Spinal cord (tissue), 9 donors: ENCODE measurements at regions not wholly inside any gene's neighbourhood (a gene's known extent, or its start where the extent isn't known, plus 50 kb on each side); places are given as distances from the start of the nearest gene placed in this dataset.
A peak's percentile ranks its signal among the peaks of the same experiment; 100 is the strongest.

ENCODE experiments used
- DNase-seq, 6 donors: peaks; one replicate each; pipeline versions ENCODE4 v3.0.0 to v3.0.0-alpha.2; 2013 to 2015; ENCODE audit warnings: low spot score in 6 of 6, low read depth in 4 of 6
- H3K27ac ChIP-seq: one replicate; pipeline ENCODE4 v1.5.1; 2013; ENCODE audit warnings: low read depth, low read length, control low read depth
- H3K27me3 ChIP-seq: one replicate; pipeline ENCODE4 v1.6.1; 2013; ENCODE audit warnings: low read length; ENCODE audit not compliant: control insufficient read depth, insufficient read depth
- H3K36me3 ChIP-seq: one replicate; pipeline ENCODE4 v1.6.1; 2013; ENCODE audit warnings: low read length; ENCODE audit not compliant: control insufficient read depth, insufficient read depth
- H3K4me1 ChIP-seq: one replicate; pipeline ENCODE4 v1.6.1; 2013; ENCODE audit warnings: low read length; ENCODE audit not compliant: control insufficient read depth, insufficient read depth
- H3K4me3 ChIP-seq: one replicate; pipeline ENCODE4 v1.5.1; 2013; ENCODE audit warnings: low read depth, low read length, control low read depth
- H3K9me3 ChIP-seq: one replicate; pipeline ENCODE4 v1.6.1; 2013; ENCODE audit warnings: low read length; ENCODE audit not compliant: control insufficient read depth, insufficient read depth
- WGBS: methylation state at CpG from one replicate; pipeline ENCODE4 v1.1.5; 2013; ENCODE audit warnings: missing lambda C conversion rate; ENCODE audit not compliant: insufficient coverage; 5-methylcytosine and 5-hydroxymethylcytosine counted together
- donor health status: healthy.

DNA sequence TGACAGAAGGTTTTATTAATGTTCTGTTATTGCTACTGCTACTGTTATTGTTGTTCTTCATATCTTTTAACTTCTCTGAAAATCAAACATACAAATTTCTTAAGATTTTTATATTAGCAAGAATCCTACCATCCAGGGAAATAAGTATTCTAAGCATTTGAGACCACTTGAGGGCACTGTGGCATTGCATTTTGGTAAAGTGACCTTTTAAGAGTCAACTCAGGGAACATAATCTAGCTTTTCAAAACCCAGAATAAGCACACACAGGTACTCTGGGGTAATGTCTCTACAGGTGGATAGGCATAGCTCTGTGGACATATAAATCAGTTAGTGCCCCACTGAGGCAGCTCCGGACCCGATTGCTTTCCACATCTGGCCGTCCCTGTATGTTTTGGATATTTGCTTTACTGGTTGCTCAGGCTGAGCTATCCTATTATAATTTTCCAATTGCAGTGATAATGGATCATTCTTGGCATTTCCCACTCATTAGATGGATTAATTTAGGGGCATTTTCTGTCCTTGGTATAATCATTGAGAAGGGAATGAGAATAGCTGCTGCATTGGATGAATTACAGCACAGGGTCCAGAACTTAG, 1425.1 kb upstream of the CDH8 start:
- Histone ChIP-seq H3K4me1 (no peaks in the 10 kb centered on the region), H3K27me3 (no peaks in the 10 kb centered on the region), H3K27ac (no peak overlapping the region), H3K4me3 (no peak overlapping the region), H3K9me3 (no peaks in the 10 kb centered on the region), H3K36me3 (no peaks in the 10 kb centered on the region)
- no CpG with 5 or more reads among the region's 3 CpGs for WGBS
- peak; percentile 54 to 96 (median 73) for DNase-seq

- Histone ChIP-seq H3K4me3 (no peak overlapping the region), H3K36me3 (no peaks in the 10 kb centered on the region), H3K27ac (no peak overlapping the region), H3K27me3 (no peaks in the 10 kb centered on the region), H3K4me1 (no peaks in the 10 kb centered on the region), H3K9me3 (no peaks in the 10 kb centered on the region)
- peak in 1 of 6 donors; percentile 17 for DNase-seq
- WGBS = no CpG with 5 or more reads among the region's 5 CpGs
Measured at GRCh38 chr16:63458846-63459245, 1422.6 kb upstream of the CDH8 start.

- no peaks in the 10 kb centered on the region for H3K9me3 ChIP-seq
- no peak for DNase-seq
- H3K4me1 ChIP-seq = no peaks in the 10 kb centered on the region
- H3K4me3 ChIP-seq = no peak overlapping the region
- no peak overlapping the region for H3K27ac ChIP-seq
- WGBS = no CpG with 5 or more reads among the region's 2 CpGs
- H3K36me3 ChIP-seq = no peaks in the 10 kb centered on the region
- H3K27me3 ChIP-seq = no peaks in the 10 kb centered on the region
Measured at GRCh38 chr16:63457869-63458268, 1421.6 kb upstream of the CDH8 start.

DNA sequence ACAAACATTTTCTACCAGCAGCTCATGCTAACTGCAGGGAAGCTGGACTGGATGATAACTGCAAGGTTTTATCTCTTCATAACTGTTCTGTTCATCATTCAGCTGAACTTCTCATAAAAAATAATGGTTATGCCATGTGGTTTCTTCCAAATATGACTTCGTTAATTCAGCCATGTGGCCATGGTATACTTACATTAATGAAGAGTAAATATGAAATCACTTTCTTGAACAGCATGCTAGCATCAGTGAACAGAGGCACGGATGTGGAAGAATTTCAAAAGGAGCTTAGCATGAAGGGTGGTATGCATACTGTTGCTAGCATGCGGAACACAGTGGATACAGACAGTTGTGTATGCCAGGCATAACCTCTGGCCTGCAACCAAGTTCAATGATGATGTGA, 1417.0 kb upstream of the CDH8 start:
- peak in 1 of 6 donors; percentile 70 for DNase-seq
- no peaks in the 10 kb centered on the region for H3K4me1 ChIP-seq
- no peaks in the 10 kb centered on the region for H3K9me3 ChIP-seq
- H3K4me3 ChIP-seq = no peak overlapping the region
- 90% methylated on average over 2 of the region's 3 CpGs for WGBS
- H3K36me3 ChIP-seq = no peaks in the 10 kb centered on the region
- H3K27me3 ChIP-seq = no peaks in the 10 kb centered on the region
- no peak overlapping the region for H3K27ac ChIP-seq

DNA sequence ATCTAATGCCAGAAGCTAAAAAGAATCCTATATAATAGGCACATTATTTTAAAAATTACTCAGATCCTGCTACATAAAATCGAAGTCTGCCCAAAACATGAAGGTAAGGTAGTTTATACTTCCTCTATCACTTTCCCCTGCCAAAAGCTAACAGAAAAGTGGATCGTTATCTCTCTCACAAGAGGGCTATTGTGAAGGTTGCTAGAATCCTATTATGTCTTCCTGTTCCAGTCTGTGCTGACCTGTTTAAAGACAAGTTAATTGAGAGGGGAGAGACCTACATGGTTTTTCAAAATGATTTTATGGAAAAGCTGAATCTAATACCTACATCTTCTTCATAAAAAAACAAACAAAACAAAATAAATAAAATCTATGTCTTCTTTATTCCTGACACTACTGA, 1410.9 kb upstream of the CDH8 start:
- H3K36me3 ChIP-seq = no peaks in the 10 kb centered on the region
- no CpG with 5 or more reads among the region's 2 CpGs for WGBS
- no peak overlapping the region for H3K27ac ChIP-seq
- no peaks in the 10 kb centered on the region for H3K9me3 ChIP-seq
- H3K4me1 ChIP-seq = no peaks in the 10 kb centered on the region
- no peaks in the 10 kb centered on the region for H3K27me3 ChIP-seq
- H3K4me3 ChIP-seq = no peak overlapping the region
- DNase-seq = peak in 1 of 6 donors; percentile 39

DNA sequence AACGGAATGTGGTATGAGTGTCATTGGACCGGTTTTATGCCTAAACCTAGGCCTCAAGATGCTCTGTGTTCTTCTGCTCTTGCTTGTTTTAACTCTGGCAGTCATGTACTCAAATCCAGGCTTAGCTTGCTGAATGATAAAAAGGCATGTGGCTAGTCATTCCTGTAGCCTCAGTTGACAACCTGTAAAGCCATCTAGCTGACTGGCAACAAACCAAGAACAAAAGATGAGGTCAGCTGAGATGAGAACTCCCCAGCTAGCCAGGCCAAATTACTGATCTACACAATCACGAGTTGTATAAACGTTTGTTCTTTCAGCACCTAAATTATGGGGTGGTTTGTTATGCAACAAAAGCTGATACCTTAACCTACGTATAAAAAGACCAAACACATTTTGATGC, 1406.0 kb upstream of the CDH8 start:
- Histone ChIP-seq H3K9me3 (no peaks in the 10 kb centered on the region), H3K4me1 (no peaks in the 10 kb centered on the region), H3K36me3 (no peaks in the 10 kb centered on the region), H3K4me3 (no peak overlapping the region), H3K27me3 (no peaks in the 10 kb centered on the region), H3K27ac (no peak overlapping the region)
- DNase-seq = no peak
- WGBS = 93% methylated on average over 2 of the region's 5 CpGs

DNA sequence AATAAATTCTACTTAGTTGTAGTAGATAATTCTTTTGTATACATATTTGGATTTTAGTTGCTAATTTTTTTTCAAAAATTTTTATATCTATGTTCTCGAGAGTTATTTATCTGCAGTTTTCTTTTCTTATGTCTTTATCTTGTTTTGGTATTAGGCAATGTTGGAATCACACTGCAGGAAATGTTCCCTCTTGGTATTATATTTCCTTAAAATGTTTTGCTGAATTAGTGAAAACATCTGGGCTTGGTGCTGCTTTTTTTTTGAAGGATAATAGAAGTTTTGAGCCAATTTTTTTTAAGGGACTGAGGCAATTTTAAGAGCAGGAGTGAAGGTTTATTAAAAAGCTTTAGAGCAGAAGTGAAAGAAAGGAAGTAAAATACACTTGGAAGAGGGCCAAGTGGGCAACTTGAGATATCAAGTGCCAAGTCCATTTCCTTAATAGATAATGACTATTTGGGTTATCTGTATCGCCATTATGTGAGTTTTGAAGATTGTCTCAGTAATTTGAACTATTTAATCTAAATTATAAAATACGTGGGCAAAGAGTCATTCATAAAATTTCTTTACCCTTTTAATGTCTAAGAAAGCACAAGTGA, 1390.1 kb upstream of the CDH8 start:
- no peaks in the 10 kb centered on the region for H3K9me3 ChIP-seq

DNA sequence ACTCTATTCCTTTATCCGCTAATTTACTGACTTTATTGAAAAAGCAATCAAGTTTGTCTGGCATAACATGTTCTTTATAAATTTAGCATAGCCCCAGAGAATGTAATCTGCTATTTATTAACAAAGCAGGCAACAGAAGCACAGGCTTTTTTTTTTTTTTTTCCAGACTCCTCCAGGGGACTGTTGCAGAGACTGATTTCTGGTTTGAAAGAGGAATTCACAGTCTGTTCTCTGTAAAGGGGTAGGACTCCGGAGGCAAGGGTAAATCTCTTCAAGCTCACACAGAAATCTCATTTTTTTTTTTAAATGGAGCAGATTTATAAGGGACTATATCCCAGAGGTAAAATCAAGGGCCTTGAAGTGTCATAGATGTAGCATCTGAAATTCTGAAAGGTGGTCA, 1386.5 kb upstream of the CDH8 start:
- Histone ChIP-seq H3K9me3 (no peaks in the 10 kb centered on the region), H3K27ac (no peak overlapping the region), H3K4me1 (no peaks in the 10 kb centered on the region), H3K27me3 (no peaks in the 10 kb centered on the region), H3K4me3 (no peak overlapping the region), H3K36me3 (no peaks in the 10 kb centered on the region)
- peak in 1 of 6 donors; percentile 83 for DNase-seq
- WGBS = no CpG with 5 or more reads among the region's 2 CpGs

More for the DNA sequence above, 1390.1 kb upstream of the CDH8 start:
- H3K36me3 ChIP-seq = no peaks in the 10 kb centered on the region
- WGBS = no CpG with 5 or more reads among the region's 3 CpGs
- H3K27me3 ChIP-seq = no peaks in the 10 kb centered on the region
- H3K27ac ChIP-seq = no peak overlapping the region
- H3K4me3 ChIP-seq = no peak overlapping the region
- no peak for DNase-seq
- H3K4me1 ChIP-seq = no peaks in the 10 kb centered on the region

DNA sequence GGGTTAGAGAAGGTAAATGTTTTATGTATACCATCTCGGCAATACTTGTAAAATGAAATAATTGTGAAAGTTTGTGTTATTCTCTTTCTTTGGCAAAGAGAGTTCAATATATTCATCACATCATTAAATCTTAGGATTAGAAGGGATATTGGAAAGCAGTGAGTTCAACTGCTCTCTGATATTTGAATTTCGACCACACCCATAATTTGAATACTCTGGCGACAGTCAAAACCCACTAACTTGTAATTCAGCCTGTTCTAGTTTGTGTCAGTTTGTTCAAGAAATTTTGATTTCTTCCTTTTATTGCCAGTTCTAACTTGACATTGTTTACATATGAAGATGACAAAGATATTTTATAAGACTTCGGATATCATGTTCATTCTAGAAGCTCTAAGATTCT, 1380.5 kb upstream of the CDH8 start:
- no peaks in the 10 kb centered on the region for H3K9me3 ChIP-seq
- H3K36me3 ChIP-seq = no peaks in the 10 kb centered on the region
- H3K27ac ChIP-seq = no peak overlapping the region
- no peaks in the 10 kb centered on the region for H3K4me1 ChIP-seq
- WGBS = no CpG with 5 or more reads among the region's 4 CpGs
- no peak for DNase-seq
- H3K27me3 ChIP-seq = no peaks in the 10 kb centered on the region
- H3K4me3 ChIP-seq = no peak overlapping the region

DNA sequence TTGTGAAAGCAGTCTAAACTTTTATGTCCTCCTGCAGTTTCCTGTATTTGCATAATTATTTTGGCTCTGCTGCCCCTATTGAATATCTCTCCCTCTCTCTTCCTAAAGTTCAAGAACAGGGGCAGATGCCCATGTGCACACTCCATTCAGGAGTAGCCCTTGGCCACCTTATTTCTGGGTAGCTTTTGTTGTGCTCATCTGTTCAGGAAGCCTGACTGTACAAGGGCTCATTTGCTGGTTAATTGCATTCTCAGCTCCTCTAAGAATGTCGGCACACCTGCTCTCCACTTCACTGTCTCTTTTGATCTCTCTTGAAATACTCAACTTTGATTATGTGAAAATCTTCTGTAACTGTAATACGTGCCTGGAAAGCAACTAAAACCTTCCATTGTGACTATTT, 1378.8 kb upstream of the CDH8 start:
- no CpG with 5 or more reads among the region's 2 CpGs for WGBS
- H3K9me3 ChIP-seq = no peaks in the 10 kb centered on the region
- H3K27ac ChIP-seq = no peak overlapping the region
- no peaks in the 10 kb centered on the region for H3K27me3 ChIP-seq
- DNase-seq = peak in 2 of 6 donors; percentile 6 to 34
- no peak overlapping the region for H3K4me3 ChIP-seq
- no peaks in the 10 kb centered on the region for H3K36me3 ChIP-seq
- H3K4me1 ChIP-seq = no peaks in the 10 kb centered on the region
